CD4-positive, CD25-positive, alpha-beta regulatory T cell (primary cell): ENCODE measurements at regions not wholly inside any gene's neighbourhood (a gene's known extent, or its start where the extent isn't known, plus 50 kb on each side); places are given as distances from the start of the nearest gene placed in this dataset.

Experiments
- ATAC-seq, 2 donors: fragments of 150-1000 bp; cut with Tn5 transposase; one replicate each; pipeline ENCODE4 v1.10.0; 2021; ENCODE audit warnings: low read depth in 2 of 2, moderate number of reproducible peaks in 2 of 2, moderate library complexity in 1 of 2
- DNase-seq, 3 donors: peaks; one replicate each; pipeline versions ENCODE4 v3.0.0 to v3.0.0-alpha.2; 2012 to 2022; ENCODE audit warnings: mixed read lengths in 1 of 3
- H3K27ac ChIP-seq: one replicate; pipeline ENCODE4 v1.7.0; 2013; ENCODE audit warnings: mild to moderate bottlenecking, low read length; ENCODE audit not compliant: insufficient read depth, poor library complexity, severe bottlenecking
- H3K27me3 ChIP-seq: one replicate; pipeline ENCODE4 v1.7.0; 2013; ENCODE audit warnings: low read length; ENCODE audit not compliant: control insufficient read depth, insufficient read depth
- H3K36me3 ChIP-seq: one replicate; pipeline ENCODE4 v1.7.0; 2013; ENCODE audit warnings: mild to moderate bottlenecking, low read length, moderate library complexity; ENCODE audit not compliant: control insufficient read depth, insufficient read depth
- H3K4me1 ChIP-seq: 2 replicates; pipeline ENCODE4 v1.7.0; 2013; ENCODE audit warnings: mild to moderate bottlenecking, low read length; ENCODE audit not compliant: insufficient read depth, control insufficient read depth, poor library complexity, severe bottlenecking
- H3K4me3 ChIP-seq: one replicate; pipeline ENCODE4 v1.7.0; 2013; ENCODE audit warnings: low read depth, mild to moderate bottlenecking, low read length, moderate library complexity
- H3K9me3 ChIP-seq, 2 experiments: 1 replicate in 1 of 2; 2 replicates in 1 of 2; pipeline ENCODE4 v1.7.0; 2013; ENCODE audit warnings: low read length in 2 of 2, mild to moderate bottlenecking in 1 of 2, moderate library complexity in 1 of 2; ENCODE audit not compliant: control insufficient read depth in 2 of 2
- H3K27ac Mint-ChIP-seq, 3 donors: one replicate each; pipeline ENCODE4 v1.8.0; 2020 to 2022; ENCODE audit warnings: mild to moderate bottlenecking in 3 of 3, mixed read lengths in 3 of 3, moderate library complexity in 2 of 3
- H3K27me3 Mint-ChIP-seq: one replicate; pipeline ENCODE4 v1.8.0; 2022; ENCODE audit warnings: mild to moderate bottlenecking, mixed read lengths
- H3K36me3 Mint-ChIP-seq: one replicate; pipeline ENCODE4 v1.8.0; 2020; ENCODE audit warnings: mixed read lengths
- H3K4me1 Mint-ChIP-seq, 4 donors: one replicate each; pipeline ENCODE4 v1.8.0; 2020 to 2022; ENCODE audit warnings: mixed read lengths in 4 of 4, mild to moderate bottlenecking in 1 of 4
- H3K4me3 Mint-ChIP-seq, 4 donors: one replicate each; pipeline ENCODE4 v1.8.0; 2020 to 2022; ENCODE audit warnings: mild to moderate bottlenecking in 4 of 4, mixed read lengths in 4 of 4, moderate library complexity in 3 of 4
- H3K9me3 Mint-ChIP-seq, 7 donors: one replicate each; pipeline ENCODE4 v1.8.0; 2020 to 2022; ENCODE audit warnings: mixed read lengths in 7 of 7, mild to moderate bottlenecking in 3 of 7, moderate library complexity in 2 of 7

- Histone ChIP-seq H3K4me1 (no peaks in the 10 kb centered on the region), H3K27ac (no peak overlapping the region), H3K36me3 (no peaks in the 10 kb centered on the region), H3K27me3 (no peaks in the 10 kb centered on the region), H3K4me3 (no peak overlapping the region), H3K9me3 (no peaks in the 10 kb centered on the region)
- DNase-seq (no peak), ATAC-seq (no peak)
- H3K9me3 Mint-ChIP-seq, result no peaks in the 10 kb centered on the region
- peaks cover 0 to 2% (median 0%) of the 10 kb centered on the region in 4 donors for H3K4me1 Mint-ChIP-seq
- H3K27ac Mint-ChIP-seq, result no peak overlapping the region
- no peaks in the 10 kb centered on the region for H3K27me3 Mint-ChIP-seq
- no peak overlapping the region for H3K4me3 Mint-ChIP-seq
- H3K36me3 Mint-ChIP-seq, result no peaks in the 10 kb centered on the region
These were observed 249.2 kb upstream of the IRX4 start for GRCh38 chr5:2131826-2132496.

DNA sequence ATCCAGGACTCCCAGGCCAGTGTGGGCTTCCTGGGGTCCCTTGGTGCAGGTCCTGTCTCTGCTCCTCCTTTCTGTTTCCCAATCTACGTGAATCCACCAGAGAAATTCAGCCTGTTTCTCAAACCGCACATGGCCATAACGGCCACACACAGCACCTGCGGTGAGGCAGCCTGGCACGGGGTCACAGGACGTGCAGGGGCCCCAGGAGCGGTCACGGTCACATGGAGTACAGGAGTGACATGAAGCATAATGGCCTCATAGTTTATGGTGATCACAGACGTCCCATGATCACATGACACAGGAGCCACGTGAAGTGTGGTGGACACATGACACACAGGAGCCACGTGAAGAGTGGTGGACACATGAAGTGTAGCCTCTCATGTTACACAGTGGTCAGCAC is 248.5 kb upstream of the IRX4 start:
- no peaks in the 10 kb centered on the region for H3K4me1 ChIP-seq
- no peaks in the 10 kb centered on the region for H3K9me3 ChIP-seq
- no peaks in the 10 kb centered on the region for H3K27me3 Mint-ChIP-seq
- no peak overlapping the region for H3K4me3 ChIP-seq
- H3K27me3 ChIP-seq, result no peaks in the 10 kb centered on the region
- peaks cover 0 to 2% (median 0%) of the 10 kb centered on the region in 4 donors for H3K4me1 Mint-ChIP-seq
- no peak overlapping the region for H3K27ac Mint-ChIP-seq
- H3K27ac ChIP-seq, result no peak overlapping the region
- no peak for ATAC-seq
- no peaks in the 10 kb centered on the region for H3K36me3 ChIP-seq
- H3K36me3 Mint-ChIP-seq, result no peaks in the 10 kb centered on the region
- no peak for DNase-seq
- no peaks in the 10 kb centered on the region for H3K9me3 Mint-ChIP-seq
- H3K4me3 Mint-ChIP-seq, result no peak overlapping the region

DNA sequence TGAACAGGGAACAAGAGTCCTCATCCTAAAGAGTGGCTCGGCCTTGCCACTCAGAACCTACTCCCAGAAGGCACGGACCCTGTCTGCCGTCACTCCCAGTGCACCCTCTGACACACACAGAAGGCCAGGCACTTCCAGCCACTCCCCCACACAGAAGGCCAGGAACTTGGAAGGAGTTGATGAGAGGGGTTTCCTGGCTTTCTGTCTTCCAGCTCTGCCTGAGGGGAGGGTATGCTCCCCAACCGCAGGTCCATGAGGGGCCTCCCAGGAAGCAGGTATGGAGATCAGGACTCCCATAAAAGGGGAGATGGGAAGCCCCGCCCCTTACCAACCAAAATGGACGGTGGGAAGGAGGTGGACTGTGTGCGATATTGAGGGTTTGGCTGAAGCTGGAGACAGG is 247.6 kb upstream of the IRX4 start:
- Histone ChIP-seq H3K27ac (no peak overlapping the region), H3K4me1 (no peaks in the 10 kb centered on the region), H3K36me3 (no peaks in the 10 kb centered on the region), H3K9me3 (no peaks in the 10 kb centered on the region), H3K4me3 (no peak overlapping the region), H3K27me3 (no peaks in the 10 kb centered on the region)
- Mint-ChIP-seq H3K27ac (no peak overlapping the region), H3K4me3 (no peak overlapping the region), H3K36me3 (no peaks in the 10 kb centered on the region), H3K4me1 (peaks cover 0 to 2% (median 0%) of the 10 kb centered on the region in 4 donors), H3K27me3 (no peaks in the 10 kb centered on the region), H3K9me3 (peaks cover 0 to 2% (median 0%) of the 10 kb centered on the region in 7 donors)
- no peak for DNase-seq
- ATAC-seq, result no peak

- DNase-seq, result no peak
These were observed 247.0 kb upstream of the IRX4 start for GRCh38 chr5:2129568-2130272.

DNA sequence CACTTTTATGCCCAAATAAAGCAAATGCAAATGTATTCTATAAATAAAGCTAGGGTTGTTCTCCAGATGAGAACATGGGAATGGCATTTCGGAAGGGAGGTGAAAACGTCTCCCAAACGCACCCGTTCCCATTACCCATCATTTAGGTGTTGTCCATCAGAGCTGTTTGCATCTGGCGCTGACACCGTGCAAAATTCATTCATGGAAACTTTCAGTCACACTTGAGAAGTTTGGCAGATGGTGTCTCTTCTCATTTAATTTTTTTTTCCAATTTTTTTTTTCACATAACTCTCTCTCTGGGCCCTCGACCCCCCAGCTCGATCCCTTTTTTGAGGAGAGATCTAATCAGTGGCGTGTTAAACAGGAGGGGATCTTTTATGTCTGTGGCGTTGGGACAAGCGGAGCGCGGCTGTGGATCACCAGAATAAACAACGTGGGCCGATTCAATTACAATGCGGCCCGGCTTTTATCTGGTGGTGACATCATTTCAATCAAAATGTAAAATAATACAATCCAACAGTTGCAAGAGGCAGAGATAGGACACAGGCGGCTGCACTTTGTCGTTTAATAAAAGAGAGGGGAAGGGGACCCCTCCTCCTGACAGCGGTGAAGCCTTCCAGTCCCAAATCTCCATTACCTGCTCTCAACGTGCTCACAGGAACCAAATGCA is 246.1 kb upstream of the IRX4 start:
- Histone ChIP-seq H3K4me1 (no peaks in the 10 kb centered on the region), H3K27ac (no peak overlapping the region), H3K9me3 (no peaks in the 10 kb centered on the region), H3K27me3 (no peaks in the 10 kb centered on the region), H3K36me3 (no peaks in the 10 kb centered on the region), H3K4me3 (no peak overlapping the region)
- ATAC-seq (no peak), DNase-seq (no peak)
- peaks cover 0 to 2% (median 0%) of the 10 kb centered on the region in 7 donors for H3K9me3 Mint-ChIP-seq
- no peaks in the 10 kb centered on the region for H3K36me3 Mint-ChIP-seq
- H3K4me1 Mint-ChIP-seq, result peaks cover 0 to 2% (median 0%) of the 10 kb centered on the region in 4 donors
- no peak overlapping the region for H3K27ac Mint-ChIP-seq
- H3K4me3 Mint-ChIP-seq, result no peak overlapping the region
- H3K27me3 Mint-ChIP-seq, result no peaks in the 10 kb centered on the region

More at GRCh38 chr5:2129568-2130272, 247.0 kb upstream of the IRX4 start:
- no peak overlapping the region for H3K27ac ChIP-seq
- Mint-ChIP-seq H3K36me3 (no peaks in the 10 kb centered on the region), H3K27ac (no peak overlapping the region), H3K4me3 (no peak overlapping the region), H3K9me3 (peaks cover 0 to 2% (median 0%) of the 10 kb centered on the region in 7 donors), H3K4me1 (peaks cover 0 to 2% (median 0%) of the 10 kb centered on the region in 4 donors), H3K27me3 (no peaks in the 10 kb centered on the region)
- no peaks in the 10 kb centered on the region for H3K27me3 ChIP-seq
- no peaks in the 10 kb centered on the region for H3K4me1 ChIP-seq
- H3K9me3 ChIP-seq, result no peaks in the 10 kb centered on the region
- no peaks in the 10 kb centered on the region for H3K36me3 ChIP-seq
- H3K4me3 ChIP-seq, result no peak overlapping the region
- no peak for ATAC-seq

- no peak for DNase-seq
- H3K9me3 ChIP-seq, result no peaks in the 10 kb centered on the region
These were observed 243.8 kb upstream of the IRX4 start for GRCh38 chr5:2126512-2126911.

GRCh38 chr5:2125901-2126265 is 243.2 kb upstream of the IRX4 start:
- Histone ChIP-seq H3K36me3 (no peaks in the 10 kb centered on the region), H3K9me3 (no peaks in the 10 kb centered on the region), H3K4me3 (no peak overlapping the region), H3K4me1 (no peaks in the 10 kb centered on the region), H3K27ac (no peak overlapping the region), H3K27me3 (no peaks in the 10 kb centered on the region)
- Mint-ChIP-seq H3K36me3 (no peaks in the 10 kb centered on the region), H3K27me3 (no peaks in the 10 kb centered on the region), H3K9me3 (peaks cover 0 to 2% (median 0%) of the 10 kb centered on the region in 7 donors), H3K27ac (no peak overlapping the region), H3K4me3 (no peak overlapping the region), H3K4me1 (no peaks in the 10 kb centered on the region)
- ATAC-seq (no peak), DNase-seq (no peak)

More at GRCh38 chr5:2126512-2126911, 243.8 kb upstream of the IRX4 start:
- Histone ChIP-seq H3K36me3 (no peaks in the 10 kb centered on the region), H3K4me3 (no peak overlapping the region), H3K4me1 (no peaks in the 10 kb centered on the region), H3K27ac (no peak overlapping the region), H3K27me3 (no peaks in the 10 kb centered on the region)
- Mint-ChIP-seq H3K27ac (no peak overlapping the region), H3K36me3 (no peaks in the 10 kb centered on the region), H3K9me3 (peaks cover 0 to 2% (median 0%) of the 10 kb centered on the region in 7 donors), H3K4me3 (no peak overlapping the region), H3K27me3 (no peaks in the 10 kb centered on the region), H3K4me1 (no peaks in the 10 kb centered on the region)
- ATAC-seq, result no peak
